HL-60 (cell line): ENCODE measurements at regions not wholly inside any gene's neighbourhood (a gene's known extent, or its start where the extent isn't known, plus 50 kb on each side); places are given as distances from the start of the nearest gene placed in this dataset.

Source experiments
- GABPA ChIP-seq: IDR thresholded peaks from 2 replicates; pipeline ENCODE4 v1.6.1; 2012; ENCODE audit warnings: low read depth
- POLR2AphosphoS5 ChIP-seq: IDR thresholded peaks from 2 replicates; pipeline ENCODE4 v1.6.1; 2012; ENCODE audit warnings: low read depth
- SPI1 ChIP-seq: IDR thresholded peaks from 2 replicates; pipeline ENCODE4 v1.6.1; 2012; ENCODE audit warnings: low read depth, mild to moderate bottlenecking, borderline replicate concordance
- TF ChIP-seq, protein P1 (sequence below): IDR thresholded peaks from one replicate; pipeline ENCODE4 v1.5.1; 2011; ENCODE audit warnings: low read length, control low read depth, inconsistent platforms; ENCODE audit not compliant: insufficient read depth
- TF ChIP-seq, protein P2 (sequence below): IDR thresholded peaks from 2 replicates; pipeline ENCODE4 v1.6.1; 2012; ENCODE audit warnings: low read depth; ENCODE audit not compliant: insufficient replicate concordance

DNA sequence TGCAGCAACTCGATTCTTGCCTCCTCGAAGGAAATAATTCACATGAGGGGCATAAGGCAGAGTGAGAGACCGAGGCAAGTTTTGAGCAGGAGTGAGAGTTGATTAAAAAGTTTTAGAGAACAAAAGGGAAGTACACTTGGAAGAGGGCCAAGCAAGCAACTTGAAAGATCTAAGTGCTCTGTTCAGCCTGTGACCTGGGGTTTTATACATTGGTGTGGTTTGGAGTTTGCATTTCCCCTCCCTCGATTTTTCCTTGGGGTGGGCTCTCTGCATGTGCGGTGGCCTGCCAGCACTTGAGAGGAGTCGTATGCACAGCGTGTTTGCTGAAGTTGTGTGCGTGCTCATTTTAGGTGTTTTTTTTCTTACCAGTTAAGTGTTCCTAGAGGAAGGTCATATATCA lies 356.4 kb downstream of the KLHL4 start:
- TF ChIP-seq, protein P1, sequence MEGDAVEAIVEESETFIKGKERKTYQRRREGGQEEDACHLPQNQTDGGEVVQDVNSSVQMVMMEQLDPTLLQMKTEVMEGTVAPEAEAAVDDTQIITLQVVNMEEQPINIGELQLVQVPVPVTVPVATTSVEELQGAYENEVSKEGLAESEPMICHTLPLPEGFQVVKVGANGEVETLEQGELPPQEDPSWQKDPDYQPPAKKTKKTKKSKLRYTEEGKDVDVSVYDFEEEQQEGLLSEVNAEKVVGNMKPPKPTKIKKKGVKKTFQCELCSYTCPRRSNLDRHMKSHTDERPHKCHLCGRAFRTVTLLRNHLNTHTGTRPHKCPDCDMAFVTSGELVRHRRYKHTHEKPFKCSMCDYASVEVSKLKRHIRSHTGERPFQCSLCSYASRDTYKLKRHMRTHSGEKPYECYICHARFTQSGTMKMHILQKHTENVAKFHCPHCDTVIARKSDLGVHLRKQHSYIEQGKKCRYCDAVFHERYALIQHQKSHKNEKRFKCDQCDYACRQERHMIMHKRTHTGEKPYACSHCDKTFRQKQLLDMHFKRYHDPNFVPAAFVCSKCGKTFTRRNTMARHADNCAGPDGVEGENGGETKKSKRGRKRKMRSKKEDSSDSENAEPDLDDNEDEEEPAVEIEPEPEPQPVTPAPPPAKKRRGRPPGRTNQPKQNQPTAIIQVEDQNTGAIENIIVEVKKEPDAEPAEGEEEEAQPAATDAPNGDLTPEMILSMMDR, result no peak
- TF ChIP-seq, protein P2, sequence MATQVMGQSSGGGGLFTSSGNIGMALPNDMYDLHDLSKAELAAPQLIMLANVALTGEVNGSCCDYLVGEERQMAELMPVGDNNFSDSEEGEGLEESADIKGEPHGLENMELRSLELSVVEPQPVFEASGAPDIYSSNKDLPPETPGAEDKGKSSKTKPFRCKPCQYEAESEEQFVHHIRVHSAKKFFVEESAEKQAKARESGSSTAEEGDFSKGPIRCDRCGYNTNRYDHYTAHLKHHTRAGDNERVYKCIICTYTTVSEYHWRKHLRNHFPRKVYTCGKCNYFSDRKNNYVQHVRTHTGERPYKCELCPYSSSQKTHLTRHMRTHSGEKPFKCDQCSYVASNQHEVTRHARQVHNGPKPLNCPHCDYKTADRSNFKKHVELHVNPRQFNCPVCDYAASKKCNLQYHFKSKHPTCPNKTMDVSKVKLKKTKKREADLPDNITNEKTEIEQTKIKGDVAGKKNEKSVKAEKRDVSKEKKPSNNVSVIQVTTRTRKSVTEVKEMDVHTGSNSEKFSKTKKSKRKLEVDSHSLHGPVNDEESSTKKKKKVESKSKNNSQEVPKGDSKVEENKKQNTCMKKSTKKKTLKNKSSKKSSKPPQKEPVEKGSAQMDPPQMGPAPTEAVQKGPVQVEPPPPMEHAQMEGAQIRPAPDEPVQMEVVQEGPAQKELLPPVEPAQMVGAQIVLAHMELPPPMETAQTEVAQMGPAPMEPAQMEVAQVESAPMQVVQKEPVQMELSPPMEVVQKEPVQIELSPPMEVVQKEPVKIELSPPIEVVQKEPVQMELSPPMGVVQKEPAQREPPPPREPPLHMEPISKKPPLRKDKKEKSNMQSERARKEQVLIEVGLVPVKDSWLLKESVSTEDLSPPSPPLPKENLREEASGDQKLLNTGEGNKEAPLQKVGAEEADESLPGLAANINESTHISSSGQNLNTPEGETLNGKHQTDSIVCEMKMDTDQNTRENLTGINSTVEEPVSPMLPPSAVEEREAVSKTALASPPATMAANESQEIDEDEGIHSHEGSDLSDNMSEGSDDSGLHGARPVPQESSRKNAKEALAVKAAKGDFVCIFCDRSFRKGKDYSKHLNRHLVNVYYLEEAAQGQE, result no peak
- TF ChIP-seq POLR2AphosphoS5 (no peak), SPI1 (no peak), GABPA (no peak)
